GM10266 (cell line): ENCODE measurements at regions not wholly inside any gene's neighbourhood (a gene's known extent, or its start where the extent isn't known, plus 50 kb on each side); places are given as distances from the start of the nearest gene placed in this dataset.
"Not testable (repeated sequence)": the region's sequence is repeated elsewhere in the genome, so short reads cannot be mapped to it uniquely, and the experiment has no call there.

ENCODE experiments used
- DNase-seq: peaks from one replicate; pipeline ENCODE4 v3.0.0; 2012; ENCODE audit errors: extremely low spot score
- TF ChIP-seq, protein P1 (sequence below): IDR thresholded peaks from 2 replicates; pipeline ENCODE4 v1.5.1; 2012; ENCODE audit warnings: mild to moderate bottlenecking, low read depth; ENCODE audit not compliant: control insufficient read depth, insufficient read depth; ENCODE audit errors: missing control alignments

DNA sequence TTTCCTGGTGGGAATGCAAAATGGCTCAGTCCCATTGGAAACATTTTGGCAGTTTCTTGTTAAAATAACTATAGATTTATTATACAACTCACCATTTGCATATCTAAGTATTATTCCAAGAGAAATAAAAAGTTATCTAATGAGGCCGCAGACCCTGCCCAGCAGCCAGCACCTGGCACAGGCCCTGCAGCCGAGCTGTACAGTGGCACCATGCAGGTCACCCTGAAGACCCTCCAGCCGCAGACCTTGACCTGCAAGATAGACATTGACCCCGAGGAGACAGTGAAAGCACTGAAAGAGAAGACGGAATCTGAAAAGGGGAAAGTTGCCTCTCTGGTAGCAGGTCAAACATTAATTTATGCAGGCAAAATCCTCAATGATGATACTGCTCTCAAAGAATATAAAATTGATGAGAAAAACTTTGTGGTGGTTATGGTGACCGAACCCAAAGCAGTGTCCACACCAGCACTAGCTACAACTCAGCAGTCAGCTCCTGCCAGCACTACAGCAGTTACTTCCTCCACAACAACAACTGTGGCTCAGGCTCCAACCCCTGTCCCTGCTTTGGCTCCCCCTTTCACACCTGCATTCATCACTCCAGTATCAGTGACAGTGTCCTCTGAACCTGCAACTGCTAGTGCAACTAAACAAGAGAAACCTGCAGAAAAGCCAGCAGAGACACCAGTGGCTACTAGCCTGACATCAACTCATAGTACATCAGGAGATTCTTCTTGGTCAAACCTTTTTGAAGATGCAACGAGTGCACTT is 113.5 kb upstream of the SATB1 start:
- no peak for DNase-seq
- TF ChIP-seq, protein P1, sequence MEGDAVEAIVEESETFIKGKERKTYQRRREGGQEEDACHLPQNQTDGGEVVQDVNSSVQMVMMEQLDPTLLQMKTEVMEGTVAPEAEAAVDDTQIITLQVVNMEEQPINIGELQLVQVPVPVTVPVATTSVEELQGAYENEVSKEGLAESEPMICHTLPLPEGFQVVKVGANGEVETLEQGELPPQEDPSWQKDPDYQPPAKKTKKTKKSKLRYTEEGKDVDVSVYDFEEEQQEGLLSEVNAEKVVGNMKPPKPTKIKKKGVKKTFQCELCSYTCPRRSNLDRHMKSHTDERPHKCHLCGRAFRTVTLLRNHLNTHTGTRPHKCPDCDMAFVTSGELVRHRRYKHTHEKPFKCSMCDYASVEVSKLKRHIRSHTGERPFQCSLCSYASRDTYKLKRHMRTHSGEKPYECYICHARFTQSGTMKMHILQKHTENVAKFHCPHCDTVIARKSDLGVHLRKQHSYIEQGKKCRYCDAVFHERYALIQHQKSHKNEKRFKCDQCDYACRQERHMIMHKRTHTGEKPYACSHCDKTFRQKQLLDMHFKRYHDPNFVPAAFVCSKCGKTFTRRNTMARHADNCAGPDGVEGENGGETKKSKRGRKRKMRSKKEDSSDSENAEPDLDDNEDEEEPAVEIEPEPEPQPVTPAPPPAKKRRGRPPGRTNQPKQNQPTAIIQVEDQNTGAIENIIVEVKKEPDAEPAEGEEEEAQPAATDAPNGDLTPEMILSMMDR: no peak

DNA sequence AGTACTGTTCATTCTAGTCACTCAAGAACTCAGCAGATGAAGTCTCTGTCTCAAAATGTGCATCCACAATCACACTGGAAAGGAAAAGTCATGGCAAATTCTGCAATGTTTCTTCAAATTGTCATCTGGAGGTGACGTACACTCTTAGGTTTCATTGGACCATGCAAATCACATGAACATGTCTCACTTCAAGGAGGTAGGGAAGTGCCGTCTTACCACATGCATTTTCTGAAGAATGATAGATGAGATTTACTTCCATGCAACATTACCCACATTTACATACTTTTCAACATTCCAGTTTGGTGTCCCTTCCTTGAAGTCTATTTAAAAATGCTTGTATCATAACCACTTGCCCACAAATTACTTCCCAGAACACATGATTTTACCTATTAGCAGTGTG is 107.9 kb upstream of the SATB1 start:
- no peak for DNase-seq
- TF ChIP-seq, protein P1: no peak

DNA sequence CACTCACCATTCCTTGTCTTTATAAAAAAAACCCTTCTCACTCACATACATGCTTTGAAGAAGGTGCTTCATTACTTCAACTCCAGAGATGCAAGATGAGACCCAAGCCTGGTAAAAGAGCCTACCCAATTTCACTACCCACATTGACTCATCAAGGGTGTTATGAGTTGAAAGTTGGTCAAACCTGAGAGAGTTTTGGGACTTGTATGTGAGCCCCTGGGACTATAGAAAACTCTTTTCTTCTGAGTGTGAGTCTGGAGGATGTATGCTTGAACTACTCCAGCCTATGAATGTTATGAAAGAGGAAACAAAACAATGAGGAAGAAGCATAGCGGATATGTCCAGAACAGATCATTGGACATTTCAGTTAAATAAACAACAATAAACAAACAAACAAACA is 106.5 kb upstream of the SATB1 start:
- no peak for DNase-seq
- TF ChIP-seq, protein P1: no peak

DNA sequence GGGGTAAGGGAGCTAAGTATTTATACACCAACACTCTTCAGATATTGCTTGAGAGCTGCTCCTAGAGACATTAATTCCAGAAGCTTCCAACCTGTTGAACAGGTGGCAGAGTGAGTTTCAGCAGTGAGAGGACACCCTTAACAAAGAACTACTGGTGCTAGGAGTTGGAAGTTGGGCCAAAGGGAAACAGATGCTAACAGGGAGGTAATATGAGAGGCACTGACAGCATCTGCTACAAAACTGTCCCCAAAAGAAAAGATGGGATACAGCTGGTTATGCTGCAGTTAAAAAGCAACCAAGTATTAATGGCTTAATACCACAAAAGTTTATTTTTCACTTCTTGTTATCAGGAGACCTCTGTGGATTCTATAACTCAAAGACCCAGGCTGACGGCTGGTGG is 104.5 kb upstream of the SATB1 start:
- no peak for DNase-seq
- TF ChIP-seq, protein P1: no peak

DNA sequence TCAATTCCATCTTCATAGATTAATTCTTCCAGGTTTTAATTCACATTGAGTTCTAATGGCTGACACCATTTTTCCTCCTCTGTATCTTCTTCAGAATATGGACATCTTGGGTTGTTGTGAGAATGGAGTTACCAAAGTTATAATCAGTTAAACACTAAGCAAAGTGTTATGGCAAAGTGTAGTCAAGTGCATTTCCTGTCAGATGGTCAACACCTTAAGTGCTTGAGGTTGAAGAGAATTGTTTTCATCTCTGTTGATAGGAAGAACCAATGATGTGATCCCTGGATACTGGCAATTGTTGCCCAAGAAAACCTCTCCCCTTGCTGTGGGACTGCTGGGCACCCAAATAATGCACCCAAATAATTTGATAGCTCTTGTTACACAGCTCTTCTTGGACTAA is 102.6 kb upstream of the SATB1 start:
- no peak for DNase-seq

GRCh38 chr3:18526667-18527066 is 101.5 kb upstream of the SATB1 start:
- TF ChIP-seq, protein P1: no peak
- DNase-seq: no peak

More for the DNA sequence above, 102.6 kb upstream of the SATB1 start:
- TF ChIP-seq, protein P1: no peak

GRCh38 chr3:18516170-18516569 is 91.0 kb upstream of the SATB1 start:
- DNase-seq: not testable (repeated sequence)

GRCh38 chr3:18513091-18513490 is 88.0 kb upstream of the SATB1 start:
- DNase-seq: no peak
- TF ChIP-seq, protein P1: no peak
